ENCODE measurements at regions not wholly inside any gene's neighbourhood (a gene's known extent, or its start where the extent isn't known, plus 50 kb on each side); places are given as distances from the start of the nearest gene placed in this dataset.

DNA sequence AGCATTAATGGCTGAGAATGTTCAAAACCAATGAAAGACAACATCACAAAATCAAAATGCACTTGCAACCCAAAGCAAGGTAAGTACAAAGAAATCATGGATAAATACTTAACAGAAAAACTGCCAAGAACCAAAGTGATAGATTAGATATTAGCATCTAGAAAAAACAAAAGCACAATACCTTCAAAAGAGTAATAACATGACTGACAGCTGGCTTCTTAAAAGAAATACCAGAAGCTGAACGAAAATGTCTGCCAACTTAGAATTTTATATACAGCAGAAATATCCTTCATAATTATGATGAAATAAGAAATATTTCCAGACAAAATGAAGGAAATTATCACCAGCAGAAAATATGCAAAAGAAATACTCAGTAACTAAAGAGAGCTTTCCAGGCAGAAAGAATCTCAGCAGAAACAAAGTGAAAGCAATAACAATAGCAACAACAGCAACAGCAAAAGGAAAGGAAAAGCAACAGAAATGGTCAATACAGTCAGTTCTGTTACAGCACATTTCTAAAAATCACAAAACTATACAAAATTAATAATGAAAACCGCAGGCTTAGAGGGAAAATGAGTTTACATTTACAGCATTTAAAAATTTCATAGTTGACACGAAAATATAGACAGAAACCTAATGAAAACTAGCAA is 121.5 kb upstream of the MAN1A1 start:
- TF ChIP-seq, protein P1, sequence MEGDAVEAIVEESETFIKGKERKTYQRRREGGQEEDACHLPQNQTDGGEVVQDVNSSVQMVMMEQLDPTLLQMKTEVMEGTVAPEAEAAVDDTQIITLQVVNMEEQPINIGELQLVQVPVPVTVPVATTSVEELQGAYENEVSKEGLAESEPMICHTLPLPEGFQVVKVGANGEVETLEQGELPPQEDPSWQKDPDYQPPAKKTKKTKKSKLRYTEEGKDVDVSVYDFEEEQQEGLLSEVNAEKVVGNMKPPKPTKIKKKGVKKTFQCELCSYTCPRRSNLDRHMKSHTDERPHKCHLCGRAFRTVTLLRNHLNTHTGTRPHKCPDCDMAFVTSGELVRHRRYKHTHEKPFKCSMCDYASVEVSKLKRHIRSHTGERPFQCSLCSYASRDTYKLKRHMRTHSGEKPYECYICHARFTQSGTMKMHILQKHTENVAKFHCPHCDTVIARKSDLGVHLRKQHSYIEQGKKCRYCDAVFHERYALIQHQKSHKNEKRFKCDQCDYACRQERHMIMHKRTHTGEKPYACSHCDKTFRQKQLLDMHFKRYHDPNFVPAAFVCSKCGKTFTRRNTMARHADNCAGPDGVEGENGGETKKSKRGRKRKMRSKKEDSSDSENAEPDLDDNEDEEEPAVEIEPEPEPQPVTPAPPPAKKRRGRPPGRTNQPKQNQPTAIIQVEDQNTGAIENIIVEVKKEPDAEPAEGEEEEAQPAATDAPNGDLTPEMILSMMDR (IDR thresholded peaks at IDR 0.05; ENCODE audit: low read depth, low read length): no peak
- H3K9me3 ChIP-seq (ENCODE audit: control insufficient read depth, insufficient read depth, low read length): no peaks in the 10 kb centered on the region
- H3K4me3 ChIP-seq (ENCODE audit: low read depth, low read length): no peak overlapping the region
- ChIA-PET POLR2A (no interaction called here), CTCF (no interaction called here)
- H3K27me3 ChIP-seq (ENCODE audit: control insufficient read depth, insufficient read depth, low read length): no peaks in the 10 kb centered on the region
- H3K27ac ChIP-seq (ENCODE audit: low read depth, low read length): no peak overlapping the region
- DNase-seq (ENCODE audit: low read depth, low spot score): no peak

DNA sequence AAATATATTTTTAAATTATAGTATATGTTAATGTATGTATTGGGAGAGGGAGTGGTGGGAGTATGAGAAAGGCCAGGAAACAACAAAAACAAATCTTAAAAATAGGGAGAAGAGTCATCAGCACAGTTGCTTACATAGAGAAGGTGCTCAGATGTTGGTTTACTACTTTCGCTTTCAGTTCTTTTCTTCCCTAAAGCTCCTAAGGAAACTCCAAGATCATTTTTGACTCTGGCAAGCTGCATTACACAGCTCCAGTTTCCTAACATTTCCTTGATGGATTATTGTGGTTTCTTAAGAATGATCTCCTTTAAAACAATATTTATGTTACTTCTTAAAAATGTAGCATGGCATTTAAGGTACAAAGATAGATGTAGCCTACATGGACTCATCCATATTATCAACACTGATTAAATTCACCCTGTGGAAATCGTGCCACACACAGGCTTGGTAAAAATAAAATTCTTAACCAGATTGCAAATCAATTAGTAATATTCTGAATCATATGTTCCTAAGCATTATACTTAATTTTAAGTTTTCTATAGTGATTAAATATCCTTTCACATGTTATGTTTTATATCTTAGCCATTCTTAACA is 118.0 kb upstream of the MAN1A1 start:
- ChIA-PET POLR2A (no interaction called here), CTCF (interaction anchor here (0.6 to 1.2 kb wide), 2 partner anchors 79 to 338 kb away, joined by 3 to 7 read pairs; no protein-coding TSS in a partner anchor)
- Histone ChIP-seq H3K27me3 (ENCODE audit: control insufficient read depth, insufficient read depth, low read length) (no peaks in the 10 kb centered on the region), H3K27ac (ENCODE audit: low read depth, low read length) (no peak overlapping the region), H3K9me3 (ENCODE audit: control insufficient read depth, insufficient read depth, low read length) (no peaks in the 10 kb centered on the region), H3K4me3 (ENCODE audit: low read depth, low read length) (peak overlapping the region; percentile 1; the same call in 1 of the 2 replicates)
- TF ChIP-seq, protein P1 (IDR thresholded peaks at IDR 0.05; ENCODE audit: low read depth, low read length): no peak
- DNase-seq (ENCODE audit: low read depth, low spot score): peak; percentile 24

DNA sequence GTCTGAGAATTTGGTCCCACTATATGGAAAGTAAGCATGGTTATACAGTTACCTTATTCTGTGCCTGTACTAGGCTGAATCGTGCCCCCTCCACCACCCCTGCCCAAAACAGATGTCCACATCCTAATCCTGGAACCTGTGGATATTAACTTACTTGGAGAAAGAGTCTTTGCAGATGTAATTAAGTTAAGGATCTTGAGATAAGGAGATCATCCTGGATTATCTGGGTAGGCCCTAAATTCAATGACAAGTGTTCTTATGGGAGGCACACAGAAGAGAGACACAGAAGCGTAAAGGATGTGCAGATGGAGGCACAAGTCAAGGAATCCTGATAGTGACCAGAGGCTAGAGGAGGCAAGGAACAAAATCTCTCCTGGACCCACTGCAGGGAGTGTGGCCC is 116.7 kb upstream of the MAN1A1 start:
- no peak for DNase-seq (ENCODE audit: low read depth, low spot score)
- CTCF ChIA-PET: no interaction called here
- Histone ChIP-seq H3K9me3 (ENCODE audit: control insufficient read depth, insufficient read depth, low read length) (no peaks in the 10 kb centered on the region), H3K4me3 (ENCODE audit: low read depth, low read length) (no peak overlapping the region), H3K27me3 (ENCODE audit: control insufficient read depth, insufficient read depth, low read length) (no peaks in the 10 kb centered on the region), H3K27ac (ENCODE audit: low read depth, low read length) (no peak overlapping the region)
- TF ChIP-seq, protein P1 (IDR thresholded peaks at IDR 0.05; ENCODE audit: low read depth, low read length): no peak
- POLR2A ChIA-PET: no interaction called here

DNA sequence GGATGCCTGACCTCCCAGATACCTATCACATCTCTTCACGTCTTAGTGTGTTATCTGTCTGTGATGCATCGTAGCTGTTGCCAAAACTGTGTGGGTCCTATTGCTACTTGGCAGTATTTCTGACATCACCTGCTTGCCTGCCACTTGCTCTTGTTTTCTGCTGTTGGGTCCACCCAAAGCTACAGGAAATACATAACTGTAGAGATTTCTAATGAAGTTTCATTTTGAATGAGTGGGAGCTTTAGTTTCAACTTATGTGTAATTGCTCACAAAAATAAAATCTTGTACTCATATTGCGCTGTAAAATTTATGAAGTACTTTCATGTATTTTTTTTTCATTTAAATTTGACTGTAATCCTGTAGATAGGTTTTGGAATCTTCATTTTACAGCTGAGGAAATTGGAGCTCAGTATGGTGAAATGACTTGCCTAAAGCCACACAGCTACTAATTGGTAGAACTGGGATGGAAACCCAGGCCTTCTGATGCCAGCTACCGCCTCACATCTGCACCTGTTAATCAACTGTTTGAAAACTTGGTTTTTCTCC is 113.6 kb upstream of the MAN1A1 start:
- H3K4me3 ChIP-seq (ENCODE audit: low read depth, low read length): no peak overlapping the region
- no peak overlapping the region for H3K27ac ChIP-seq (ENCODE audit: low read depth, low read length)
- TF ChIP-seq, protein P1 (IDR thresholded peaks at IDR 0.05; ENCODE audit: low read depth, low read length): no peak
- no peaks in the 10 kb centered on the region for H3K9me3 ChIP-seq (ENCODE audit: control insufficient read depth, insufficient read depth, low read length)
- no peaks in the 10 kb centered on the region for H3K27me3 ChIP-seq (ENCODE audit: control insufficient read depth, insufficient read depth, low read length)
- no peak for DNase-seq (ENCODE audit: low read depth, low spot score)
- ChIA-PET CTCF (interaction anchor here (0.6 kb wide), 1 partner anchor 122 kb away, joined by 4 read pairs; no protein-coding TSS in a partner anchor), POLR2A (no interaction called here)

DNA sequence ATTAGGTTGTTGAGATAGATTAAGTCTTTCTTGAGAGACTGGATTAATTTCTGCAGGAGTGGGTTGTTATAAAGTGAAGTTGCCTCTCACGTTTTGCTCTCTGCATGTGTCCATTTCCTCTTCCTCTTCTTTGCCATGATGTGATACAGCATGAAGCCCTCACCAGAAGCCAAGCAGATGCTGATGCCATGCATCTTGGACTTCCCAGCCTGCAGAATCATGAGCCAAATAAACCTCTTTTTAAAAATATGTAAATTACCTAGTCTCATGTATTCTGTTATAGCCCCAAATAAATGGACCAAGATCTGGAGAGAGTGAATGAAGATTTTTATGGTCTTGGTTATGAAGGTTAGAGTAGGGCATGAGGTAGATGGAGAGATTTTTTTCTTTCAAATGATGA is 111.6 kb upstream of the MAN1A1 start:
- no peak overlapping the region for H3K27ac ChIP-seq (ENCODE audit: low read depth, low read length)
- no peak for DNase-seq (ENCODE audit: low read depth, low spot score)
- TF ChIP-seq, protein P1 (IDR thresholded peaks at IDR 0.05; ENCODE audit: low read depth, low read length): no peak
- no peaks in the 10 kb centered on the region for H3K27me3 ChIP-seq (ENCODE audit: control insufficient read depth, insufficient read depth, low read length)
- no peak overlapping the region for H3K4me3 ChIP-seq (ENCODE audit: low read depth, low read length)
- POLR2A ChIA-PET: no interaction called here
- CTCF ChIA-PET: no interaction called here
- no peaks in the 10 kb centered on the region for H3K9me3 ChIP-seq (ENCODE audit: control insufficient read depth, insufficient read depth, low read length)

Measured in AG04450 (cell line).